Right kidney (tissue), 1 donor: ENCODE measurements at regions not wholly inside any gene's neighbourhood (a gene's known extent, or its start where the extent isn't known, plus 50 kb on each side); places are given as distances from the start of the nearest gene placed in this dataset.

Source experiments
- DNase-seq: peaks from one replicate; pipeline ENCODE4 v3.0.0-alpha.2; 2016

- DNase-seq = no peak
These were observed 314.9 kb upstream of the TSHZ3 start for GRCh38 chr19:31664096-31664495.

- DNase-seq = no peak
These were observed 315.8 kb upstream of the TSHZ3 start for GRCh38 chr19:31664997-31665396.

GRCh38 chr19:31666126-31666525 is 316.9 kb upstream of the TSHZ3 start:
- DNase-seq = no peak

- no peak for DNase-seq
These were observed 317.9 kb upstream of the TSHZ3 start for GRCh38 chr19:31667106-31667505.

- no peak for DNase-seq
These were observed 319.7 kb upstream of the TSHZ3 start for GRCh38 chr19:31668921-31669320.

GRCh38 chr19:31670931-31671330 is 321.7 kb upstream of the TSHZ3 start:
- DNase-seq = no peak

- no peak for DNase-seq
These were observed 322.3 kb upstream of the TSHZ3 start for GRCh38 chr19:31671411-31672035.

GRCh38 chr19:31674503-31675192 is 325.4 kb upstream of the TSHZ3 start:
- DNase-seq = no peak

- DNase-seq = no peak
These were observed 326.1 kb upstream of the TSHZ3 start for GRCh38 chr19:31675193-31675913.

- DNase-seq = no peak
These were observed 327.2 kb upstream of the TSHZ3 start for GRCh38 chr19:31676271-31677004.

- no peak for DNase-seq
These were observed 329.2 kb upstream of the TSHZ3 start for GRCh38 chr19:31678421-31678820.

GRCh38 chr19:31681121-31681520 is 331.9 kb upstream of the TSHZ3 start:
- DNase-seq = no peak

- DNase-seq = no peak
These were observed 344.1 kb upstream of the TSHZ3 start for GRCh38 chr19:31693131-31693932.

GRCh38 chr19:31693933-31694269 is 344.7 kb upstream of the TSHZ3 start:
- no peak for DNase-seq

GRCh38 chr19:31694761-31695160 is 345.5 kb upstream of the TSHZ3 start:
- DNase-seq = no peak

GRCh38 chr19:31699421-31699820 is 350.2 kb upstream of the TSHZ3 start:
- no peak for DNase-seq

GRCh38 chr19:31701146-31701545 is 351.9 kb upstream of the TSHZ3 start:
- DNase-seq = no peak

GRCh38 chr19:31705656-31706055 is 356.4 kb upstream of the TSHZ3 start:
- DNase-seq = no peak

GRCh38 chr19:31706131-31706530 is 356.9 kb upstream of the TSHZ3 start:
- no peak for DNase-seq

GRCh38 chr19:31706691-31707620 is 357.7 kb upstream of the TSHZ3 start:
- no peak for DNase-seq

- no peak for DNase-seq
These were observed 359.3 kb upstream of the TSHZ3 start for GRCh38 chr19:31708520-31708919.
